ENCODE measurements at regions not wholly inside any gene's neighbourhood (a gene's known extent, or its start where the extent isn't known, plus 50 kb on each side); places are given as distances from the start of the nearest gene placed in this dataset.

DNA sequence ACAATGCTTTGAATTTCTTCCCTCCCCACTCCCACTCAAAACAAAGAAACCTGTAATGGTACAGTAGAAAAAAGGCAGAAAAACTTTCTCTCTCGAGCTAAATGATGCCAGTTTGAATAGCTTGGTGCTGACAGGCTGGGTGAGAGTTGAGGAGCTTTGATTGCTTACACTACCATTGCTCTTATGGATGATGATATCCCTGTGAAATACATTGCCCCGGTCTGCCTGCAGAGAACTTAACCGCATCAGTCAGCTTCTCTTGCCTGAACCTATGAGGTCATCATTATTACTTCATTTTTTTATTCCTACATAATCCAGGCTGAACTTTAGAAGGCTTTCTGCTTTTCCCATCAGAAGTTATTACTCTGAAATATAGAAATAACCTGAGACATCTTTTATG, 69.3 kb downstream of the ISL1 start:
- TF ChIP-seq, protein P1, sequence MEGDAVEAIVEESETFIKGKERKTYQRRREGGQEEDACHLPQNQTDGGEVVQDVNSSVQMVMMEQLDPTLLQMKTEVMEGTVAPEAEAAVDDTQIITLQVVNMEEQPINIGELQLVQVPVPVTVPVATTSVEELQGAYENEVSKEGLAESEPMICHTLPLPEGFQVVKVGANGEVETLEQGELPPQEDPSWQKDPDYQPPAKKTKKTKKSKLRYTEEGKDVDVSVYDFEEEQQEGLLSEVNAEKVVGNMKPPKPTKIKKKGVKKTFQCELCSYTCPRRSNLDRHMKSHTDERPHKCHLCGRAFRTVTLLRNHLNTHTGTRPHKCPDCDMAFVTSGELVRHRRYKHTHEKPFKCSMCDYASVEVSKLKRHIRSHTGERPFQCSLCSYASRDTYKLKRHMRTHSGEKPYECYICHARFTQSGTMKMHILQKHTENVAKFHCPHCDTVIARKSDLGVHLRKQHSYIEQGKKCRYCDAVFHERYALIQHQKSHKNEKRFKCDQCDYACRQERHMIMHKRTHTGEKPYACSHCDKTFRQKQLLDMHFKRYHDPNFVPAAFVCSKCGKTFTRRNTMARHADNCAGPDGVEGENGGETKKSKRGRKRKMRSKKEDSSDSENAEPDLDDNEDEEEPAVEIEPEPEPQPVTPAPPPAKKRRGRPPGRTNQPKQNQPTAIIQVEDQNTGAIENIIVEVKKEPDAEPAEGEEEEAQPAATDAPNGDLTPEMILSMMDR (IDR thresholded peaks at IDR 0.05; ENCODE audit: low read length) = no peak
- TF ChIP-seq EZH2phosphoT487 (IDR thresholded peaks at IDR 0.05; ENCODE audit: low read length) = no peak
